ENCODE measurements at regions not wholly inside any gene's neighbourhood (a gene's known extent, or its start where the extent isn't known, plus 50 kb on each side); places are given as distances from the start of the nearest gene placed in this dataset.
"Not testable (repeated sequence)": the region's sequence is repeated elsewhere in the genome, so short reads cannot be mapped to it uniquely, and the experiment has no call there.

GRCh38 chr10:2214805-2215204, 477.5 kb upstream of the ADARB2 start:
- DNase-seq = no peak

- no peak for DNase-seq
Measured at GRCh38 chr10:2214092-2214491, 476.8 kb upstream of the ADARB2 start.

GRCh38 chr10:2212244-2212834, 475.0 kb upstream of the ADARB2 start:
- no peak for DNase-seq

GRCh38 chr10:2210088-2210487, 472.8 kb upstream of the ADARB2 start:
- DNase-seq = no peak

GRCh38 chr10:2208106-2208505, 470.8 kb upstream of the ADARB2 start:
- DNase-seq = no peak

- no peak for DNase-seq
Measured at GRCh38 chr10:2207246-2207922, 470.1 kb upstream of the ADARB2 start.

- DNase-seq = no peak
Measured at GRCh38 chr10:2205406-2205805, 468.1 kb upstream of the ADARB2 start.

GRCh38 chr10:2202401-2202800, 465.1 kb upstream of the ADARB2 start:
- DNase-seq = no peak

GRCh38 chr10:2201534-2202099, 464.3 kb upstream of the ADARB2 start:
- no peak for DNase-seq

- no peak for DNase-seq
Measured at GRCh38 chr10:2197663-2198062, 460.3 kb upstream of the ADARB2 start.

- DNase-seq = no peak
Measured at GRCh38 chr10:2196272-2196671, 458.9 kb upstream of the ADARB2 start.

- DNase-seq = not testable (repeated sequence)
Measured at GRCh38 chr10:2189356-2189755, 452.0 kb upstream of the ADARB2 start.

GRCh38 chr10:2188371-2188770, 451.0 kb upstream of the ADARB2 start:
- no peak for DNase-seq

- no peak for DNase-seq
Measured at GRCh38 chr10:2173327-2173726, 436.0 kb upstream of the ADARB2 start.

GRCh38 chr10:2165771-2166460, 428.6 kb upstream of the ADARB2 start:
- DNase-seq = no peak

GRCh38 chr10:2150288-2150687, 413.0 kb upstream of the ADARB2 start:
- DNase-seq = no peak

- DNase-seq = no peak
Measured at GRCh38 chr10:2145926-2146478, 408.7 kb upstream of the ADARB2 start.

- no peak for DNase-seq
Measured at GRCh38 chr10:2145491-2145890, 408.2 kb upstream of the ADARB2 start.

GRCh38 chr10:2144584-2144983, 407.3 kb upstream of the ADARB2 start:
- no peak for DNase-seq

GRCh38 chr10:2143213-2143835, 406.0 kb upstream of the ADARB2 start:
- no peak for DNase-seq

GRCh38 chr10:2139746-2140145, 402.4 kb upstream of the ADARB2 start:
- no peak for DNase-seq

- DNase-seq = peak in 1 of 2 experiments; percentile 0
Measured at GRCh38 chr10:2137549-2138174, 400.3 kb upstream of the ADARB2 start.
